Brain microvascular endothelial cell (primary cell): ENCODE measurements at regions not wholly inside any gene's neighbourhood (a gene's known extent, or its start where the extent isn't known, plus 50 kb on each side); places are given as distances from the start of the nearest gene placed in this dataset.

ENCODE experiments used
- DNase-seq: peaks from one replicate; pipeline ENCODE4 v3.0.0-alpha.2; 2020
- H3K27ac ChIP-seq: fragments of 250-450 bp; sonication (Bioruptor Pico); 2 replicates; pipeline ENCODE4 v1.5.1; 2020; ENCODE audit warnings: mild to moderate bottlenecking, moderate library complexity
- H3K27me3 ChIP-seq: fragments of 250-450 bp; sonication (Bioruptor Pico); replicated peaks from 2 replicates; pipeline ENCODE4 v1.5.1; 2020; ENCODE audit warnings: mild to moderate bottlenecking
- H3K36me3 ChIP-seq: fragments of 250-450 bp; sonication (Bioruptor Pico); replicated peaks from 2 replicates; pipeline ENCODE4 v1.5.1; 2020; ENCODE audit warnings: mild to moderate bottlenecking
- H3K4me3 ChIP-seq: 2 replicates; pipeline ENCODE4 v1.5.1; 2011; ENCODE audit warnings: low read depth, mild to moderate bottlenecking, control low read depth, low read length, moderate library complexity
- CTCF ChIP-seq: IDR thresholded peaks from 2 replicates; pipeline ENCODE4 v1.5.1; 2011; ENCODE audit warnings: low read depth, mild to moderate bottlenecking, moderate library complexity, low read length, control low read depth, inconsistent platforms; ENCODE audit errors: missing control alignments
- in situ Hi-C: cut with HindIII; loops from 2 replicates; pipeline ENCODE4 v1.10.0; 2017; ENCODE audit warnings: low sequenced_read_pairs, low pct_ligation_motif_present

- no peak for DNase-seq
- Histone ChIP-seq H3K36me3 (no peaks in the 10 kb centered on the region), H3K27ac (no peak overlapping the region), H3K4me3 (no peak overlapping the region), H3K27me3 (no peaks in the 10 kb centered on the region)
- no peak for TF ChIP-seq CTCF
- in situ Hi-C loops, result no loop called here
Observed at GRCh38 chr14:96151242-96151641, 53.4 kb upstream of the BDKRB2 start.

- in situ Hi-C loops, result no loop called here
- Histone ChIP-seq H3K27me3 (no peaks in the 10 kb centered on the region), H3K4me3 (no peak overlapping the region), H3K27ac (no peak overlapping the region), H3K36me3 (no peaks in the 10 kb centered on the region)
- no peak for TF ChIP-seq CTCF
- no peak for DNase-seq
Observed at GRCh38 chr14:96153003-96153402, 51.6 kb upstream of the BDKRB2 start.
